WI38 (cell line): ENCODE measurements at regions not wholly inside any gene's neighbourhood (a gene's known extent, or its start where the extent isn't known, plus 50 kb on each side); places are given as distances from the start of the nearest gene placed in this dataset.

Experiments used
- H3K4me3 ChIP-seq: 2 replicates; pipeline ENCODE4 v1.5.1; 2011; ENCODE audit warnings: low read depth, mild to moderate bottlenecking, control low read depth, low read length
- CTCF ChIP-seq: IDR thresholded peaks from 2 replicates; pipeline ENCODE4 v1.5.1; 2012; ENCODE audit warnings: low read depth, mild to moderate bottlenecking, control low read depth, low read length

DNA sequence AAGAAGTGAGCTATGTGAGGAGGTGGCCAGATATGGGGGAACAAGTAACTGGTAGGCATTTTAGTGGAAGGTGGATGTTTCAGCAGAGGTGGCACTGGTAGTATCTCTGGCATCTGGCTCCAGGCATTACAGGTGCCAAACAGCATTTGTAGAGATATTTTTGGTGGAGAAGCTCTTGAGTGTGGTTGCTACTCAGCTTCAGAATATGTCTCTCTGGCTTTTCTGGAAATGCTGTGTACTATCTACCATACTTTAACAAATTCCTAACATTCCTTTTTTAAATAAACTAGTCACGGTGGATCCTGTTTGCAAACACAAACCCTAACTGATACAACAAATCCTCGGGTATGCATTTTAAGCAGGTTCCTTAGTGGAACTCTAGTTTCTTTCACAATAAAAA, 128.0 kb downstream of the BARX2 start:
- H3K4me3 ChIP-seq, result no peak overlapping the region
- no peak for TF ChIP-seq CTCF

DNA sequence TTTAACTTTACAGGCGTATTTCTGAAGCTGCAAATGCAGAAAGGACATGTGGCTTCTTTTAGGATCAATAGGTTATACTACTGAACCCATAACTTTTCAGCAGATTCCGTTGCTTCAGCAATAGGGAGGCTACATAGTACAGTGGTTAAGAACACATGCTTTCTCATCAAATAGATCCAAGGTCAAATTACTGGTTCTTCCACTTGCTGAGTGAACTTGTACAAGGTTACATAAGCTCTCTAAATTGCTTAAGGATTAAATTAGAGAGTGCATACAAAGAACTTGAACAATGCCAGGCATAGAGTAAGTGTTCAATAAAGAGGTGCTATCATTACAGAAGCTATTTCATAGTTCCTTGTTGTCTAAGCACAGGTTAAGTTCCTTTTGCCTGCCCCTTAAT, 129.6 kb downstream of the BARX2 start:
- no peak overlapping the region for H3K4me3 ChIP-seq
- TF ChIP-seq CTCF, result no peak

DNA sequence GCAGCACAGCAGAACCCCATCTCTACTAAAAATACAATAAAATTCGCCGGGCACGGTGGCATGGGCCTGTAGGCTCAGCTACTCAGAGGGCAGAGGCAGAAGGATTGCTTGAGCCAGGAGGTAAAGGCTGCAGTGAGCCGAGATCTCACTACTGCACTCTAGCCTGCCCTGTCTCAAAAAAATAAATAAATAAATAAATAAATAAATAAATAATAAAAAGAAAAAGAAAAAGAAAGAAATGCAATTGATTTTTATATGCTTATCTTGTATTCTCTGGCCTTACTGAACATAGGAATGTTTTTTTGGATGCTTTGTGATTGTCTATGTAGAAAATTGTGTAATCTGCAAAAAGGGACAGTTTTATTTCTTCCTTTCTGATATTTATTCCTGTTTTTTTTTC, 132.5 kb downstream of the BARX2 start:
- H3K4me3 ChIP-seq, result no peak overlapping the region
- no peak for TF ChIP-seq CTCF

DNA sequence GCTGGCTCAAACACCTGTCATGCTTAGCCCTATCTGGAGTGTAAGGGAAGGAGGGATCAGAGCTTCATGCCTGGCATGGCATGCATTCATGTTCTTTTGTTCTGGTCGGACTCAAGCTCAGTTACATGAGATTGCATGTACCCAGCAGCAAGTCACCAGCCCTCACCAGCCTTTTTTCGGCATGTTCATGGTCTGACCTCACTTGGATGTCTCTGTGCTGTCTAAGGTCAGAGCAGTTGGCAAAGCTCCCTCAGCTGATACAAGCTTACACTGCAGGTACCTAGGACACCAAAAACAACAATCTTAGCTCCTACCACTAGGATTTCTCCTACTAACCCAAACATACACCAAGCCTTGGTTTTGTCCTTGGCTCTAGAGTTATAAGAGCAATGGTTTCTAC, 152.6 kb downstream of the BARX2 start:
- H3K4me3 ChIP-seq, result no peak overlapping the region
- no peak for TF ChIP-seq CTCF

GRCh38 chr11:129530154-129530895, 154.7 kb downstream of the BARX2 start:
- no peak for TF ChIP-seq CTCF
- no peak overlapping the region for H3K4me3 ChIP-seq

DNA sequence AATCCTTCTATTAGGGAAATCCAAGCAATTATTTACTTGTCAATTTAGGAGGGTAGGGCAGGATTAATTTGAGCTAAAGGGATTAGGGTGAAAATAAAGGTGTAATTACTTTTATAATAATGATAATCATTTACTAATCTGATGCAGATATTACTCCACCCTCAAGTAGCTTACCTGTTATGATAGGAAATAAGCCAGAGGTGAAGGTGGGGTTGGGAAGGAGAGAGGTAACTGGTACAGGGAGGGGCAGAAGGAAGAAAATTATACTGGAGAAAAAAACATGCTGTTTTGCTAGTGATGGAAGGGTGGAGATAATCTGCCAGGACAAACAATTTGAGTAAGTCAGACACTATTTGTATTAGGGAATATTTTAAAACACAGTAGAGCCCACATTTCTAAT, 157.7 kb downstream of the BARX2 start:
- no peak for TF ChIP-seq CTCF
- no peak overlapping the region for H3K4me3 ChIP-seq

GRCh38 chr11:129536338-129536737, 160.7 kb downstream of the BARX2 start:
- TF ChIP-seq CTCF, result no peak
- no peak overlapping the region for H3K4me3 ChIP-seq
